Left ventricle myocardium inferior (tissue), 1 donor: ENCODE measurements at regions not wholly inside any gene's neighbourhood (a gene's known extent, or its start where the extent isn't known, plus 50 kb on each side); places are given as distances from the start of the nearest gene placed in this dataset.
"Not testable (repeated sequence)": the region's sequence is repeated elsewhere in the genome, so short reads cannot be mapped to it uniquely, and the experiment has no call there.

Experiments used
- DNase-seq: peaks from one replicate; pipeline ENCODE4 v3.0.0-alpha.2; 2020
- H3K27ac ChIP-seq: fragments of 200-600 bp; replicated peaks from 2 replicates; pipeline ENCODE4 v1.8.0; 2021
- H3K27me3 ChIP-seq: fragments of 200-600 bp; 2 replicates; pipeline ENCODE4 v1.8.0; 2021; ENCODE audit warnings: low read depth
- H3K36me3 ChIP-seq: fragments of 200-600 bp; 2 replicates; pipeline ENCODE4 v1.8.0; 2021
- H3K4me1 ChIP-seq: fragments of 200-600 bp; 2 replicates; pipeline ENCODE4 v1.8.0; 2021
- H3K4me3 ChIP-seq: fragments of 200-600 bp; 2 replicates; pipeline ENCODE4 v1.8.0; 2021; ENCODE audit warnings: mild to moderate bottlenecking, moderate library complexity
- H3K9me3 ChIP-seq: fragments of 200-600 bp; replicated peaks from 2 replicates; pipeline ENCODE4 v1.8.0; 2021
- CTCF ChIP-seq: fragments of 200-600 bp; IDR thresholded peaks from 2 replicates; pipeline ENCODE4 v1.8.0; 2021; ENCODE audit warnings: antibody characterized with exemption, mild to moderate bottlenecking, borderline replicate concordance
- intact Hi-C: fragments of 100-400 bp; cut with micrococcal nuclease; formaldehyde crosslinking; loops from one replicate; pipeline ENCODE4 v1.11.0; 2022
- donor health status: DM: no; HTN: yes; CAD: no; lungs with severe emphysema.

- intact Hi-C loops, result no loop called here
- H3K4me1 ChIP-seq, result no peaks in the 10 kb centered on the region
- TF ChIP-seq CTCF, result no peak
- peaks cover 5% of the 10 kb centered on the region for H3K9me3 ChIP-seq
- no peak overlapping the region for H3K4me3 ChIP-seq
- H3K36me3 ChIP-seq, result no peaks in the 10 kb centered on the region
- no peak for DNase-seq
- H3K27ac ChIP-seq, result no peak overlapping the region
- H3K27me3 ChIP-seq, result no peaks in the 10 kb centered on the region
These were observed 333.9 kb upstream of the IZUMO3 start for GRCh38 chr9:24879591-24879990.

- H3K27me3 ChIP-seq, H3K4me3 ChIP-seq, H3K36me3 ChIP-seq, intact Hi-C loops, H3K4me1 ChIP-seq, DNase-seq, H3K27ac ChIP-seq: not testable (repeated sequence)
- peaks cover 23% of the 10 kb centered on the region for H3K9me3 ChIP-seq
These were observed 310.9 kb upstream of the IZUMO3 start for GRCh38 chr9:24856601-24857000.

DNA sequence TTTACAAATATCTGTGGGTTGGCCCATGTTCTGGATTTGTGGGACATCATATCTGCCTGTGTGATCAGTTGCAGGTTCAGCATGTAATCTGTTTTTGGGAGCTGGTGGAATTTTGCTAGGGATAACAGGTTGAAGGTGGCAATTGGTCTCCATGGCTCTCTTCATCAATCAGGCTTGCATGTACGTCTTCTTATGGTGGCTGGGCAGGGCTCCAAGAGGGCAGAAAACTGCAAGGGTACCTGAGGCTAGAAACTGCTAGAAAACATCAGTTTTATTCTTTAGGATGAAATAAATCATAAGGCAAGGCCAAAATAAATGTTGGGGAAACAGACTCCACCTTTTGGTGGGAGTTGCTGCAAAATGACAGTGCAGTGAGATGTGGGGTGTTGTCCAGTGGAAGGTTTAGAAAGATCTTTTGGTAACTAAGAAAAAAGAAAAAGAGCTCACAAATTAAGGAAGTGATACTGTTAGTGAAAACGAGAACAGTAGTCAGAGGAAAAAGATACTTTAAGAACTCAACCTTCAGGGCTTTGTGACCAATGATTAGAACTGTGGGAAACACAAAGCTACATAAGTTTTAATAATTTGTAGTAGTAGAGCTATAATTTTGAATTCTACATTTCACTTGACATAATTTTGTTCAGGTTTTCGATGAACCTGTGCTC is 300.7 kb upstream of the IZUMO3 start:
- H3K36me3 ChIP-seq, result no peaks in the 10 kb centered on the region
- no peaks in the 10 kb centered on the region for H3K27me3 ChIP-seq
- no peak overlapping the region for H3K27ac ChIP-seq
- H3K9me3 ChIP-seq, result peaks cover 3% of the 10 kb centered on the region
- no peaks in the 10 kb centered on the region for H3K4me1 ChIP-seq
- TF ChIP-seq CTCF, result no peak
- H3K4me3 ChIP-seq, result no peak overlapping the region
- intact Hi-C loops, result no loop called here
- no peak for DNase-seq

GRCh38 chr9:24844217-24844616 is 298.5 kb upstream of the IZUMO3 start:
- H3K9me3 ChIP-seq, result peaks cover 3% of the 10 kb centered on the region
- no peak for DNase-seq
- H3K36me3 ChIP-seq, result no peaks in the 10 kb centered on the region
- intact Hi-C loops, result no loop called here
- no peak overlapping the region for H3K4me3 ChIP-seq
- TF ChIP-seq CTCF, result no peak
- no peak overlapping the region for H3K27ac ChIP-seq
- no peaks in the 10 kb centered on the region for H3K27me3 ChIP-seq
- H3K4me1 ChIP-seq, result no peaks in the 10 kb centered on the region

DNA sequence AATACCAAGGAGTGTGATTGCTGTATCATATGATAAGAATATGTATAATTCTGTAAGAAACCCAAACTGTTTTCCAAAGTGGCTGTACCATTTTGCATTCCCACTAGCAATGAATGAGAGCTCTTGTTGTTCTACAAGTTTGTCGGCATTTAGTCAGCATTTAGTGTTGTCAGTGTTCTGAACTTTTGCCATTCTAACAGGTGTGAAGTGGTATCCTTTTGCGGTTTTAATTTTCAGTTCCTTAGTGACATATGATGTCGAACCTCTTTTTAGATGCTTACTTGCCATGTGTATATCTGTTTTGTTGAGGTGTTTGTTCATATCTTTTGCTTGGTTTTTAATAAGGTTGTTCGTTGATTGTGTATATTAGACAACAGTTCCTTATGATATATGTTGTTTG is 296.3 kb upstream of the IZUMO3 start:
- intact Hi-C loops, result no loop called here
- DNase-seq, result no peak
- H3K9me3 ChIP-seq, result peaks cover 3% of the 10 kb centered on the region
- no peaks in the 10 kb centered on the region for H3K4me1 ChIP-seq
- H3K27me3 ChIP-seq, result no peaks in the 10 kb centered on the region
- no peak overlapping the region for H3K27ac ChIP-seq
- no peak overlapping the region for H3K4me3 ChIP-seq
- H3K36me3 ChIP-seq, result no peaks in the 10 kb centered on the region
- no peak for TF ChIP-seq CTCF

DNA sequence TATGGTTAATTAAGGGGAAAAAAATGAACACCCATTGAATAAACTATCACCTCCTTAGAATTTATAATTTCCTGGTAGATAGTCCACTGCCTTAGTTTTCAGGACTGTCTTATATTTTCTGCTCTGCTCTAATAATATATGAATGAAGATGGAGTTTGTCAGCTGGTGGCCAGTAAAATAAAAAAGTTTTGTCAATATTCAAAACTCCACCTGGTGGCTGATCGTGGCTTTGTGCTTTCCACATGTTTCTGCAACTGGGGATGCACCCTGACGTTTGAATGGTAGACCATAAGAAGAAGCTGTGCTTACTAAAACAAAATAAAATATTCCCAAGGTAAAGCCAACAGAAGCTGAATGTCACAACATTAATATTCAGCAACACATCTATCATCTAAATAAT is 286.6 kb upstream of the IZUMO3 start:
- intact Hi-C loops, result no loop called here
- no peaks in the 10 kb centered on the region for H3K4me1 ChIP-seq
- TF ChIP-seq CTCF, result no peak
- H3K27ac ChIP-seq, result no peak overlapping the region
- DNase-seq, result no peak
- peaks cover 3% of the 10 kb centered on the region for H3K9me3 ChIP-seq
- no peaks in the 10 kb centered on the region for H3K27me3 ChIP-seq
- no peak overlapping the region for H3K4me3 ChIP-seq
- no peaks in the 10 kb centered on the region for H3K36me3 ChIP-seq
